ACC112 (cell line): ENCODE measurements at regions not wholly inside any gene's neighbourhood (a gene's known extent, or its start where the extent isn't known, plus 50 kb on each side); places are given as distances from the start of the nearest gene placed in this dataset.

Experiments
- H2AFZ ChIP-seq: fragments of 200-600 bp; sonication (generic); one replicate; pipeline ENCODE4 v1.6.0; 2017; ENCODE audit warnings: antibody characterized with exemption, low read length; ENCODE audit not compliant: unreplicated experiment
- H3K27ac ChIP-seq: fragments of 200-600 bp; sonication (generic); 2 replicates; pipeline ENCODE4 v1.5.1; 2014; ENCODE audit warnings: low read depth, mild to moderate bottlenecking, antibody characterized with exemption, low read length, moderate library complexity
- H3K27me3 ChIP-seq: fragments of 200-600 bp; sonication (generic); 2 replicates; pipeline ENCODE4 v1.6.1; 2014; ENCODE audit warnings: mild to moderate bottlenecking, antibody characterized with exemption, low read length, moderate library complexity, mixed read lengths; ENCODE audit not compliant: insufficient read depth
- H3K36me3 ChIP-seq: fragments of 200-600 bp; sonication (generic); 2 replicates; pipeline ENCODE4 v1.6.1; 2016; ENCODE audit warnings: mild to moderate bottlenecking, antibody characterized with exemption, low read length, moderate library complexity, mixed read lengths; ENCODE audit not compliant: insufficient read depth
- H3K4me1 ChIP-seq: fragments of 200-600 bp; sonication (generic); one replicate; pipeline ENCODE4 v1.6.1; 2016; ENCODE audit warnings: low read length, mixed read lengths; ENCODE audit not compliant: insufficient read depth, unreplicated experiment, control insufficient read depth
- H3K4me3 ChIP-seq: fragments of 200-600 bp; sonication (generic); 2 replicates; pipeline ENCODE4 v1.5.1; 2014; ENCODE audit warnings: mild to moderate bottlenecking, low read depth, low read length
- H3K79me2 ChIP-seq: fragments of 200-600 bp; sonication (generic); one replicate; pipeline ENCODE4 v1.6.0; 2016; ENCODE audit warnings: low read length; ENCODE audit not compliant: control insufficient read depth, unreplicated experiment, insufficient read depth

DNA sequence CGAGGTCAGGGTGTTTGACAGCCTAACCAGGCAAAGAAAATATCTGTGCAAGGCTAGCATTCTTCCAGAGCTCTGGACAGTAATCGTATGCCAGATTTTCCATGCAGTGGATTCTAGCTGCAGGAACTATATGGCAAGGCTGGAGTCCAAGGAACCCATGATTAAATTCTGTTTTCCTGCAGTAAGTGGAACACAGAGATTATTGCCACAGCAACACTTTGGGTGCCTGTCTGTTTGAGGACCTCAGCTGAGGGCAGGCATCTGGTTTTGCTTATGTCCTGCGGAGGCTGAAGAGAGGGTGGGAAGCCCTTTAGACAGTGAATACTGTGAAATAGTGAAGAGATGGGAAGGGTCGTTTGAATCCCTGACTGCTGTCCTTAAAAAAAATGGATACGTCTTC is 104.4 kb downstream of the DAD1 start:
- H3K79me2 ChIP-seq: no peaks in the 10 kb centered on the region
- no peak overlapping the region for H3K4me3 ChIP-seq
- no peaks in the 10 kb centered on the region for H3K36me3 ChIP-seq
- no peak overlapping the region for H3K27ac ChIP-seq
- H3K27me3 ChIP-seq: peaks cover 96% of the 10 kb centered on the region
- H3K4me1 ChIP-seq: no peaks in the 10 kb centered on the region
- no peak overlapping the region for H2AFZ ChIP-seq

DNA sequence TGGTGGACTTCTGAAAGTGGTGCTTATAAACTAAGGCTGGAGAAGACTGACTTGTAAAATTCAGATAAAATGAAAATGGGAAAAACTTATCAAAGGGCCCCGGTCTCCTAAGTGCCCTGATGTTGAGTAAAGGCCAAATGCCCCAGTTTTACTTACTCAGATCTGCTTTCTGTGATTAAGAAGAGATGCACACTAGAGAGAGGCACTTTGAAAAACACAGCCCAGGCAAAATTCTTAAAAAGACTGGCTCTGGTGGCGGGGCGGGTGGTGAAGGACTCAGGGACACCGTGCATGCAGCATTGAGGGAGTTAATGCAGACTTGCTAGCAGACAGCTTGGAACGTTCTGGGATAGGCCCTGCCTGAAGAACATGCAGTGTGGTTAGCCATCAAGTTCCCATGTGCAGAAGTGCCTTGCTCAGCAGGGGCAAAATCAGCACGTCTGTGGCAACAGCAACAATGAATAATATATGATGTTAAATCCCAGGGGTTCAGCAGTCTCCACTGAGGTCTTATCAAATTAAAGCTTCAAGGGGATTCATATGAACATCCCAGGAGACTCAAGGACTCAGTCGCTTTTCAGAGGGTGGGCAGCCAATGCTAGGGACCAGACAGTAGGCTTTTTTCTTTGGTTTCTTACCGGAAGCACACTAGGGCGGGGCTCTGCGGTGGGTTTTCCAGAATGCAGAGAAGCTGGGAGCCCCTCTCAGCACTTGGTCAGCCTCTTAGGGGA is 105.0 kb downstream of the DAD1 start:
- no peaks in the 10 kb centered on the region for H3K4me1 ChIP-seq
- H2AFZ ChIP-seq: no peak overlapping the region
- H3K27ac ChIP-seq: no peak overlapping the region
- H3K79me2 ChIP-seq: no peaks in the 10 kb centered on the region
- H3K4me3 ChIP-seq: no peak overlapping the region
- no peaks in the 10 kb centered on the region for H3K36me3 ChIP-seq
- peaks cover 96% of the 10 kb centered on the region for H3K27me3 ChIP-seq

DNA sequence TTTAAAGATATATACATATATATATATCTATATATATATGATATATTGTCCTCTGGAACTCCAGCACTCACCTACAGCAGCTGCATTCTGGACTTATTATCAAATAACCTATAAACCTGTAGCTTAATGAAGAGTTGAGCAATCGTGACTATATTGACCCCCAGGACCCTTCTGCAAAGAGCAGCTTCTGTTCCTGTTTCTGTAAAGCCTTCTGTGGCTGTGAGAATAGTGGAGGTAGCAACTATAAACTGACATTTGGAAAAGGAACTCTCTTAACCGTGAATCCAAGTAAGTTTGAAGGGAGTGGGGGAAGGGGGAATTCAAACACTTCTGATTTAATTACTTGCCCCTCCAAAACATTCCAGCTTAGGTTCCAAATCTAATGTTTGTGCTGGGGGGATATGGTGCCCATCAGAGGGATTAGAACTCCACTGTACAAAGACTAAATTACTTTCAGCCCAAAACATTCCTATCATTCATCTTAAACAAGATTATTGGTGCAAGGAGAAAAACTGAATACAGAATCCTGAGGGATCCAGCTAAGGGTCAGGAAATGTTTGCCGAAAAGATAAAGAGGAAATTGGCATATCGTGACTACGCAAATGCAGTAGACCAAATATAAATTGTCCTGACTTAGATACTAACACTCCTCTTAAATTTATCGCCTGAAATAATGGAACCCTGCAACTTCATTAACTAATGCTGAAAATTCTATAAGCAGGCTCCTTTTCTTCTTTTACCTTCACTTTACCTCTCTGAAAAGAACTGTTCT is 106.1 kb downstream of the DAD1 start:
- Histone ChIP-seq H3K4me3 (no peak overlapping the region), H3K27me3 (peaks cover 96% of the 10 kb centered on the region), H3K79me2 (no peaks in the 10 kb centered on the region), H3K27ac (no peak overlapping the region), H3K4me1 (no peaks in the 10 kb centered on the region), H2AFZ (no peak overlapping the region), H3K36me3 (no peaks in the 10 kb centered on the region)

DNA sequence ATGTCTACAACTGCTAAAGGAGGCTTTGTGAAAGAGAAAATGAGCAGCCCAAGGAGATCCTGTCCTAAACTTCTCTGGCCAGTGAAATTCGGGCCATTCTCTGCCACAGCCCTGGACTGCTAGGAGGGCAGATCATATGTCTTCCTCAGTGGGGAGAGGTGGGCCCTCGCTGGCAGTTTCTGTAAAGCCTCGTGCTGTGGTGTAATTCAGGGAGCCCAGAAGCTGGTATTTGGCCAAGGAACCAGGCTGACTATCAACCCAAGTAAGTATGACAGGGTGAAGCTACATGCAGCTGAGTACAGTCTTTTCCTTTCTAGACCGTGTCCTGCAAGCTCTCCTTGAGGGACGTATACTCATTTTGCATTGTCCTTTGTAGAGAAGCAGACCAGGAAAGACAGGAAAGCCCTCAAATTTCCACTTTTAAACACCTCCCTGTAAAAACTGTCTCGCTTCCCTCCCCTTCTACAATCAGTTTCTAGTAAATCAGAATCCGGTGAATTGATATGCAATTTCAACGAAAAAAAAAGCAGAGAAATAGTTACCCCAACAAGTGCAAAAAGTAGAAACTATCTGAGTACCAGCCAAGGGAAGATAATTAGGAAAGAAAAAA is 106.8 kb downstream of the DAD1 start:
- no peaks in the 10 kb centered on the region for H3K4me1 ChIP-seq
- H2AFZ ChIP-seq: no peak overlapping the region
- no peak overlapping the region for H3K4me3 ChIP-seq
- peaks cover 96% of the 10 kb centered on the region for H3K27me3 ChIP-seq
- H3K36me3 ChIP-seq: no peaks in the 10 kb centered on the region
- no peak overlapping the region for H3K27ac ChIP-seq
- no peaks in the 10 kb centered on the region for H3K79me2 ChIP-seq

DNA sequence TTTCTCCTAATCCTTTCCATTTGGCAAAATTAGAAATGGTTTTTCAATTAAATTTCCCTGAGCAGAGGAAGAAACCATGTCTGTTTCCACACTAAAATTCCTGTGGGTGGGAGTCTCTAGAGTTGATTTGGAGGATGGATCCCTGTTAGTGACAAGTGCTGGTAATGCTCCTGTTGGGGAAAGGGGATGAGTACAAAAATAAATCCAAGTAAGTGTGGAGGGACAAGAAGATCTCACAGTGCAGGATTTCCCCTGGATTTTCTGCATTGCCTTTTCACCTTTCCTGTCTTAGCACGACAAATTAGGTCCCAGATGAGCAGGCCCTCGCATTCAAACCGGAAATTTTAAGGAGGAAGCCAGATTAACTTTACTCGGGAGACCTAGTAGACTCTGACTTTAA is 107.5 kb downstream of the DAD1 start:
- Histone ChIP-seq H2AFZ (no peak overlapping the region), H3K4me3 (no peak overlapping the region)

DNA sequence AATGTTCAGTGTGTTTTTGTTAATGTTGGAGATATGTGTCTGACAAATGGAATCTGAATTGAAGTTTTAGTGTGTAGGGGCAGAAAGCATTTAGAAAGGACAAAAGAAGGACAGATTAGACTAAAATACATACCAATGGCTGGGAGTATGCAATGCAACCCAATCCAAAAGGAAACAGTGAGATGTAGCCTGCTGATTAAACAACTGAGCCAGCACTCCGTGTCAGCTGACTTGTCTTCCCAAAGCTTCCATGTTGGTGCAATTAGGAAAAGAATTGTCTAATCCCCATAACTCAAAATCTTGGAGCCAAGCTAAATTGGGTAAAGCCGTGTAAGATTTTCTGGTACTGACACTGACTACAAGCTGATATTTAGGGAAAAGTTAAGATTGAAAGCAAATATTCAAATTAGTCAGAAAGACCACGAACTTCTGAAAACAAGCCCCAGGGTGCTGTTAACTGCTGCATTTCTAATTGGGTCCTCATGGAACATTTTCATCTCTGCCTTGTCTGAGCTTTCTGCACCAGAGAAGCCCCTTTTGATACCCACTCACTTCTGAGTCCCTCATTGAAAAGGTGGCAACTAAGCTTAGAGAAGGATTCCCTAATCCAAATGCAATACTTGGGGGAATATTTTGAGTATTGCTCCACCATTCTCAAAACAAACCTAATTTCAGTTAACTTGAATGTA is 109.1 kb downstream of the DAD1 start:
- Histone ChIP-seq H3K27me3 (peaks cover 89% of the 10 kb centered on the region), H3K4me1 (peaks cover 2% of the 10 kb centered on the region), H3K4me3 (no peak overlapping the region), H3K36me3 (no peaks in the 10 kb centered on the region), H3K79me2 (no peaks in the 10 kb centered on the region), H2AFZ (no peak overlapping the region), H3K27ac (no peak overlapping the region)

More for the DNA sequence above, 107.5 kb downstream of the DAD1 start:
- Histone ChIP-seq H3K36me3 (no peaks in the 10 kb centered on the region), H3K27me3 (peaks cover 96% of the 10 kb centered on the region), H3K27ac (no peak overlapping the region), H3K79me2 (no peaks in the 10 kb centered on the region), H3K4me1 (no peaks in the 10 kb centered on the region)

DNA sequence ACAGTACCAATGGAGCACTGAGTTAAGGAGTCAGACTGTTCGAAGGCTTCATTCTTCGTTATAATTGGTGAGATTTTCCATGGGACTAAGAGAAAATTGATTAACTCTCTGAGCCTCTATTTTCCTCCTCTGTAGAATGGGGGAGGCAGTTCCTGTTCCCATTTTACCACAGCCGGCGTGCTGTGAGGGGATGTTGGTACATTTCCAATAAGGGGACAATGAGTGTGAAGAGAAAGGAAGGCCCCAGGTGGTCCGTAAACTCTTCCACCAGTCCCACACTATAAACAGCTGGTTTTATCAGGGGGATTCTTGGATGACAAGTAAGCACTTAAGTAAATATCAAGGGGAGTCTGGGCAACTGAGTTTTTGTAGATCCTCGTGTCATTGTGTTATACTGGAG is 109.9 kb downstream of the DAD1 start:
- no peak overlapping the region for H3K27ac ChIP-seq
- H3K27me3 ChIP-seq: peaks cover 81% of the 10 kb centered on the region
- H3K4me3 ChIP-seq: no peak overlapping the region
- H2AFZ ChIP-seq: no peak overlapping the region
- H3K36me3 ChIP-seq: no peaks in the 10 kb centered on the region
- no peaks in the 10 kb centered on the region for H3K79me2 ChIP-seq
- peaks cover 10% of the 10 kb centered on the region for H3K4me1 ChIP-seq

DNA sequence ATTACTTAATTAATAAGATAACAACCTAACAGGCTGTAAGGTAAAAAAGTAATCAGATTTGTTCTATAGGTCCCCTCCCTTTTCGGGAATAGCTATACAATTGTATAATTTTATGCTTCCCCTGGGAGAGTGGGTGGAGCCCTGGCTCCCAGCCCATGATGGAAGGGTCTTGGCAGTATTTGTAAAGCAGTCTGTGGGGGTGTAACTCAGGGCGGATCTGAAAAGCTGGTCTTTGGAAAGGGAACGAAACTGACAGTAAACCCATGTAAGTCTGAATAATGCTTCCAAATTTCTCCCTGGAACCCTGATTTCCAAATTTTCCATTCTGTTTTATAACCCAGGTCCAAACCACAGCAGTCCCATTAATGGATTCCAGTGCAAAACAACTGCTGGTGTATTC is 110.4 kb downstream of the DAD1 start:
- Histone ChIP-seq H3K36me3 (no peaks in the 10 kb centered on the region), H3K4me1 (peaks cover 10% of the 10 kb centered on the region), H3K27ac (no peak overlapping the region), H3K27me3 (peaks cover 78% of the 10 kb centered on the region), H2AFZ (no peak overlapping the region), H3K79me2 (no peaks in the 10 kb centered on the region), H3K4me3 (no peak overlapping the region)

DNA sequence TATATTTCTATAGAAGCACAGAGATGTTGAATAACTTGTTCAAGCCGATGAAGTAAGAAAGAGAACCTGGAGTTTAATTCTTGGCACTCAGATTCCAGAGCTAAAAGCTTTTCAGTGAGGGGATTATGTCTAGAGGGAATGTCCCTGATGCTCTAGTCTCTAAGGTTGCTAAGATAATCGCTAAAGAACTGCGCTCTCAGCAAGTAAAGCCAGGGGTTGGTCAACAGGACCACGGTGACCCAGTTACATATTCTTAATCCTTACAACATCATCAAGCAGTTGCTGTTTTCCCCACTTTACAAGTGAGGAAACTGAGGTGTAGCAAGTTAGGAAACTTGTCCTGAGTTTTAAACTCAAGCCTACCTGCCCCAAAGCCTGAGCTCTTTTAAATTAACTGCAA is 110.8 kb downstream of the DAD1 start:
- Histone ChIP-seq H3K36me3 (no peaks in the 10 kb centered on the region), H3K27me3 (peaks cover 74% of the 10 kb centered on the region), H3K4me1 (peaks cover 10% of the 10 kb centered on the region), H2AFZ (no peak overlapping the region), H3K27ac (no peak overlapping the region), H3K79me2 (no peaks in the 10 kb centered on the region), H3K4me3 (no peak overlapping the region)

DNA sequence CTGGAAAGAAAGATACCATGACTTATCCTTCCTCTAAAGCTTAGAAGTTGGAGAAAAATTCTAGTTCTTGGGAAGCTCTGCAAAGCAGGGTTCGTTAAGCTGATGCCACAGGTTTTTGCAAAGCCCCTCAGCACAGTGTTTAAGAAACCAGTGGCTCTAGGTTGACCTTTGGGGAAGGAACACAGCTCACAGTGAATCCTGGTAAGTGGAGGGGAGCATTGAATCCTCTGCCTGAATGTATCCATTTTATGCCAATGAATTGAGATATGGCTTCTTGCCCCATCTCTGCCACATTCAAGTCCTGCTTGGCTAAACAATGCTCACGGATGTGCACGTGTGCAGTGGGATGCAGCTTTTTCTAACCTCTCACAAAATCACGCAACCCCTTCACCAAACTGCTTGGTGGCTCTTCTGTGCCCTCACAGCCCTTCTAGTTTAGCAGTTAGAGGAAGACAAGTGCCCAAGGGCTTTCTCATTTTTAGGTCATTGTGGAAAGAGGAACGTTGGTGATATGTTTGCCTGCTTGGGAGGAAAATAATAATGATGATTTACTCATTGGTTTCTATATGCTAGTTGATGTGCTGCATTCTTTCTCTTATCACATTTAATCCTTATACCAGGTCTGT is 111.3 kb downstream of the DAD1 start:
- H3K27me3 ChIP-seq: peaks cover 68% of the 10 kb centered on the region
- peaks cover 10% of the 10 kb centered on the region for H3K4me1 ChIP-seq
- no peak overlapping the region for H3K27ac ChIP-seq
- H3K4me3 ChIP-seq: no peak overlapping the region
- no peaks in the 10 kb centered on the region for H3K79me2 ChIP-seq
- no peaks in the 10 kb centered on the region for H3K36me3 ChIP-seq
- H2AFZ ChIP-seq: no peak overlapping the region
